DOHH2 (cell line): ENCODE measurements at regions not wholly inside any gene's neighbourhood (a gene's known extent, or its start where the extent isn't known, plus 50 kb on each side); places are given as distances from the start of the nearest gene placed in this dataset.

Experiments used
- CTCF ChIP-seq: fragments of 200-600 bp; sonication (generic); IDR thresholded peaks from one replicate; pipeline ENCODE4 v1.5.1; 2014; ENCODE audit warnings: antibody characterized with exemption, mild to moderate bottlenecking, low read depth, low read length; ENCODE audit not compliant: poor library complexity, severe bottlenecking
- EZH2phosphoT487 ChIP-seq: fragments of 200-600 bp; sonication (generic); IDR thresholded peaks from 2 replicates; pipeline ENCODE4 v1.6.1; 2017; ENCODE audit warnings: borderline replicate concordance, mild to moderate bottlenecking, antibody characterized with exemption, low read length, moderate library complexity, mixed read lengths

GRCh38 chr17:68698746-68699145 is 97.6 kb upstream of the FAM20A start:
- TF ChIP-seq CTCF (no peak), EZH2phosphoT487 (no peak)
